Activated CD4-positive, alpha-beta T cell treated with anti-CD3 and anti-CD28 coated beads for 24 hours (primary cell): ENCODE measurements at regions not wholly inside any gene's neighbourhood (a gene's known extent, or its start where the extent isn't known, plus 50 kb on each side); places are given as distances from the start of the nearest gene placed in this dataset.
"Not testable (repeated sequence)": the region's sequence is repeated elsewhere in the genome, so short reads cannot be mapped to it uniquely, and the experiment has no call there.

ENCODE experiments used
- DNase-seq, 2 donors: peaks; one replicate each; pipeline ENCODE4 v3.0.0-alpha.2; 2020; ENCODE audit warnings: low read depth in 2 of 2

DNA sequence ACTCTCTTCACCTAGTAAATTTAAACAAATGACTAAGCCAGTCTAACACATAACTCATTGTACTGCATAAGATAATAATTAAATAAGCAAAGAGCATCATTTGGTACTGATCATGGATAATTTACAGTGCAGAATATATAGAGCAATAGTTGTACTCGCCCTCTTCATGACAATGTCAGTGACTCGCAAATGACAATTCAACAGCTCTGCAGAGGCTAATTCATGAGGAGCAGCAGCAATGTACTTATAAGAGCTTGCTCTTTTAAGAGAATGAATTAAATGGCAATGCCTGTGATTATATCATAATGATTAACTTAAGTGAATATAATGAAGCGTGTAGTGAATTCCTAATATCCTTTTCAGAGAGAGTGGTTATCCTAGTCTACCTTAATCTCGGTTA is 284.5 kb upstream of the PCDH20 start:
- DNase-seq, result no peak

DNA sequence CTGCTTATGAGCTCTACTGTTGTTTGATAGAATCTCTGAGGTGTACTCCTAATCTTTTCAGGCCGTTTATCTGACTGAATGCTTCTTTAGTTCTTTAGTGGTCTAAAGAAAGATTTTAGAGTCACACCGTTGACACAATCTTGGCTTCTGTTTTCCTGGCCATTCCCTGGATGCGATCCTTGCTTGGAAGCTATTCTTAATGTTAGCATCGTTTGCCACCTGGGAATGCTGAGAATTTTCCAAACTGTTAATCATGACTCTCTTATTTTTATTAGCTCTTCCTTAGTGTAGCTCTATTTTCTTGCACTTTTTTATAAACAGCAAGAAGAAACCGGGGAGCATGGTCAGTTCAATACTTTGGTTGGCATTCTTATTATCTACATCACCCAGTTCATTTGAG is 281.0 kb upstream of the PCDH20 start:
- DNase-seq, result no peak

DNA sequence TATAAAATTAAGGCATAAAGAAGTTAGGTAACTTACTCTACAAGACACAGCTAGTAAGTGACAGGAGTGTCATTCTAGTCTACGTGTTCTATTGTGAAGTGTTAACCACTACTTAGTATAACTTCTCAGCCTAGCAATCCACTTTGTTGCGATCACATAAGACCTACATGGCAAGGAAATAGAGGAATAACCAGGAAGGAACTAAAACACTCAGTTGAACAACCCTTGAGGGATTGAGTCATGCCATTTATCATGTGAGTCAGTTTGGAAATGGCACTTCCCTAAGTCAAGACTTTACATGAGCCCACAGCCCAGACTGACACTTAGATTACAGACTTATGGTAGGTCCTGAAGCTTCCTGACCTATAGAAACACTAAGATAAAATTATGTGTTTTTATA is 279.5 kb upstream of the PCDH20 start:
- DNase-seq, result no peak

DNA sequence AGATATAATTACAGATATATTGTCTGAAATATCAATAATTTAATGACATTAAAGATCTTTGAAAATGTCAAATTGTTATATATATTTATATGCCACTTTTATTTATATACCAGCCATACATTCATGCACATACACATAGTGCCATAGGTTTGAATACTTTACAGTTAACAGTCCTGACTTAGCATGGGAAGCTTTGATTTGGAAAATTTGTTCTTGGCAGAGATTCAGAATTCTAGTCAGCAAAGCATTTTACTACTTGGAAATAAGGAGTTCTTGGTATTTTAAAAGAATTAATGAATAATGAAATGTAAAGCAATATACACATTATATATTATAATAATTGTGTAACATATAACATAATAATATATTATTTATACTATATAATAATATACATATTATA is 277.0 kb upstream of the PCDH20 start:
- DNase-seq, result no peak

DNA sequence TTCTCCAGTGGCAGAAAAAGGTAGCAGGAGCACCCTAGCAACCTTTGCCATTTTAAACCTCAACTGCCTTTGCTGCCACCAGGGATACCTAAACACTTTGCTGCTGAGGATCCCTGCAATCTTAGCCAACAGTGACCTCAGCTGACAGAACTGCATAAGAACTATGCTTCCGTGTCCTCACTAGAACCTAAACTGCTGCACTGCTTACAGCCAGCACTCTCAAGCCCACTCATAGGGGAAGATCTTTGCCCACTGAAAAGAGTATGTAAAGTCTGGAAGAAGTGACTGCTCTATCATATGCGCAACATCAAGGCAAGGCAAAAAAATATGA is 270.0 kb upstream of the PCDH20 start:
- DNase-seq, result no peak

DNA sequence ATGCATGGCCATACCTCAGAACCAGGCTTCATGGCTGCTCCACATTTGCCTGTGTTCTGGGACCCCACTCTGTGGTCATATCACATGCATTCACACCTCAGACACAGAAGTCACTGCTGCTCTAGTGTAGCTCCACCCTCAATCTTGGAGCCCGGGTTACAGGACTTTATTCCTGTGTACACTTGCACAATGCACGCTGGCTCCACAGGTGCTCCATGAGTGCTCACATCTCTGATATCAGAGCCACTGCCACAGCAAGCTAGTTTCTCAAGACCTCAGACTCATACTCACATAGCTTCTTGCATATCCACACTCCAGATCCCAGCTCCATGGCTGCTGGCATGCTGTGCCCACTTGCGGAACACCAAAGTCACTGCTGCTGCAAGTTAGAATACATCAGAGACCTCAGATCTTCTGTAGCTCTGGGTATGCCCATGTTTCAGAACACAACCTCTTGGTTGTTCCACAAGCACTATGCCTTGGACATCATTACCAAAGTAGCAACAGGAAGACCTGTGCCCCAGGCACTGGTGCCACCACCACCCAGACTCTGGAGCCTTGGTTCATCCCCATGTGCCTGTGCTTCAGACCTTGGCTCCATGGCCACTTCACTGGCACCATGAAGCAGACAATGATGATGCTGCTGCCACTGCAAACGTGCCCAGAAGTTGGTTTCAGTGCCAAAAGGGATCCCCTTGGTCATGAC is 269.5 kb upstream of the PCDH20 start:
- DNase-seq, result no peak

DNA sequence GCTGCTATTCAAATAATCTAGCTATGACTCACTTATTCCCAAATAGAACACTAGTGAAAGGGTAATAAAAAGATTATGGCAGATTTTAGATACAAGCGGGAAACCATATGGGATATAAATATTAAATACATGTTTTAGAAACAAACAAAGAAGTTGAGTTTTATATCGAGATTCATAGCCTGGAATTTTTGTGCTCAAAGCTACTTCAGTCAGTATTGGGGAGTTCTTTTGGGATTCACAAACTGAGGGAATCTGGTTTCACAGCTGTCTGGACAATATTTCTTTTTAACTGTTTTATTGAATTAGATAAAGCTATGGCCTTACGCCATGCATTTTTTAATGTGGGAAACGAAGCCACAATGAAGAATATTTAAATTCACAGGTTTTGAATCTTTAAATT is 257.1 kb upstream of the PCDH20 start:
- DNase-seq, result no peak

DNA sequence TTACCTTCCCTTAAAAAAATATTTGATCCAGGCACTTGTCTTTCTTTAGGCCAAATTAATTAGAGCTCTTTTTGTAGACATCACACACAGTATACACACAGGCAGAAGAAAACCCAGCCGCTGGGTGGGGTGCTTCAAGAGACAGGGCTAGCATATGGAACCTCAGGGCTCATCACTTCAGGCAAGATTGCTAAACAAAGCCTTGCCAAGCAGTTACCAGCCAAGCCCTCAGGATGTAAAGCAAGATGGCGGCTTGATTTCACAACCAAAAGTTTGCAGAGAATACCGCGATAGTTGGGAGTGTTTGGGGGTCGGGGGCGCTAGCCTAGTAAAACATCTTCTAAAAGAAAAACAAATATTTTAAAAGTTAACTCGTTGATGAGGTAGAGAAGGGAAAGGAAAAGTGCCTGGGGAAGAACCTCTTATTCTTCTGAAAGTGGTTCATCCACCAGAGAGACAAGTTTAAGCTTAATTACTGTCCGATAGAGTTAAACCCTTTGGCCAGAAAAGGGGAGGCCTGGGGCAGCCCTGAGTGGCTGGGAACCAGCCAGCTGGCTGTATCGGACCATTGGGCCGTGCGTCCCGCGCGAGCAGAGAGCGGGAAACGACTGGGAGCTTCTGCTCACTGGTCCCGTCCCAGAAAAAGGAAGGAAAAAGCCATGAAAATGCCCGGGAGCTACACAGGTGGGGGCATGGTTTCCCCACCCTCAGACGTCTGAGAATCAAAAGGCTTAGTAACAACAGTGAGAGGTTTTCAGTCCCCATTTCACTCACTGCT is 254.9 kb upstream of the PCDH20 start:
- DNase-seq, result no peak

DNA sequence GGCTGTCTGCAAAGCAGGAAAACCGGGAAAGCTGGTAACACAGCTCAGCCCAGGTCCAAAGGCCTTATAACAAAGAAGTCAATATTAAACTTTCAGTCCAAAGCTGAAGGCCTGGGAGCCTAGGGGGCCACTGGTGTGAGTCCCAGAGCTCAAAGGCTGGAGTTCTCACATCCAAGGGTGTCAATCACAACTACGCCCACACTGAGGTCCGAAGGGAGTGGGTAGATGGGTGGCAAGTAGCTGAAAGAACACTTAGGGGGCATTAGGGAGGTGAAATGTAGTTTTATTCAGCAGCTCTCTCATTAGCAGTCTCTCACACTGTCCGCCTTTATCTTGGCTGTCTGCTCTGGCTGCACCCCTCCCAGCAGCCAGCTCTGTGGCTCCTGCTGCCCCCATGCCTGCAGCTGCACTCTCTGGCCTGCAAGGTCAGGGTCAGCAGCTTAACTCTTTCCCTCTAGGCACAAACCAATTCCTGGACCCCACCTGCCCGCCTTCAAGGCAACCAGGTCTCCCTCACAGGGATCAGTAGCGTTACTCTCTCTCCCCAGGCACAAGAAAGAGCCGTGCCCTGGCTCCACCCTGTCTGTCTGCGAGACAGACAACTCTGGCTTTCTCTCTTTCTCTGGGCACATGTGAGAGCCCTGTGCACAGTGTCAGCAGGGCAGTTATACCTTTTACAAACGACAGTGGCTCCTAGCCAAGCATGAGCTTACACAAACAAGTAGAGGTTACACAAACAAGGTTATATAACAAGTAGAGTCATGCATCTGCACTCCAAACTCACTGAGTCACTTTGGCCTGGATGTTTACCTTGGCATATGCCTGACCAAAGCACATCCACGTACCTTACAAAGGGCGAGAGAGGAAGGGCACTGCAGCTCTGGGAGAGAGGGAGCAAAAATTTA is 249.4 kb upstream of the PCDH20 start:
- no peak for DNase-seq

DNA sequence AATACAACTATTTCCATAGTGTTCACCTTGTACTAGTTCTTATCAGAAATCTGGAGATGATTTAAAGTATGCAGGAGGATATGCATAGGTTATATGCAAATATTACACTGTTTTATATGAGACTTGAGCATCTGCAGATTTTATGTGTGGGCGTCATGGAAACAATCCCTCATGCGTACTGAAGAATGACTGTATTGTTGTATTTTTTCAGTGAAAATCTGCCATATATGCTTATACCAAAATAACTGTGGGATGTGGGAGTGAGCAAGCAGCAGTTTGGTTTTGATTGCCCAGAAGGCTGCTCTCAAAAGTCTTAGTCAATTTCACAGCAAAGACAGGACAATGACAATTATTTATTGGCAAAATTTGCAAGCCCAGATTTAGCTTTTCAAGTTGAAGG is 238.8 kb upstream of the PCDH20 start:
- no peak for DNase-seq

DNA sequence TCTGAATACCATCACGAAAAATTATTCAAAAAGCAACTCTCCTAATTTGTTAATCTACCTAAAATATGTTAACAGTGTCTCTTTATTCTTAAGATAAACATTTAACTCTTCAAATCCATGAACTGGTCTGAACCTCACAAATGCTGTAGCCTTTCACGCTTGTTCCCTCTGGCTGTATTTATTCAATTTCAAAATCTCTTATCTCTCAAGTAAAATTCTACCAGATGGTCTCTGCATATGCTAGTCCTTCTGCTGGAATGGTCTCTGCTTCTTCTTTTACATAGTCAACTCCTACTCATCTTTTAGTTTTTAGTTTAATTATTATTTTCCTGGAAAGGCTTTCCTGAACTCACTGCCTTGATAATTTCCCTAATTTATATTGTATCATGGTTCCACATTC is 232.9 kb upstream of the PCDH20 start:
- no peak for DNase-seq

DNA sequence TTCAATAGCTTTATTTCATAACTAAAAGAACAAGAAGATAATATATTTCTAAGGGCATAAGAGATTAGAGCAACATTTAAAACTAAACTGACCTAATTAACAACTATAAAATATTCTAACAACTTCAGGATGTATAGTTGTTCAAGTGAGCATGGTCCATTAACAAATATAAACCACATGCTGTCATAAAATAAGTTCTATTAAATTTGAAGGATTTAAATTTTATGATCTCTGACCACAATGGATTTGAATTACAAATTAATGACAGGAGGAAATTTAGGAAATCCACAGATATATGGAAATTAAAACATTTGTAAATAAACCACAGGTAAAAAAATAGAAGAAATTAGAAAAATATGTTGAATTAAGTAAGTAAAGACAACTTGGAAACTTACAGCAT is 196.5 kb upstream of the PCDH20 start:
- DNase-seq, result no peak

DNA sequence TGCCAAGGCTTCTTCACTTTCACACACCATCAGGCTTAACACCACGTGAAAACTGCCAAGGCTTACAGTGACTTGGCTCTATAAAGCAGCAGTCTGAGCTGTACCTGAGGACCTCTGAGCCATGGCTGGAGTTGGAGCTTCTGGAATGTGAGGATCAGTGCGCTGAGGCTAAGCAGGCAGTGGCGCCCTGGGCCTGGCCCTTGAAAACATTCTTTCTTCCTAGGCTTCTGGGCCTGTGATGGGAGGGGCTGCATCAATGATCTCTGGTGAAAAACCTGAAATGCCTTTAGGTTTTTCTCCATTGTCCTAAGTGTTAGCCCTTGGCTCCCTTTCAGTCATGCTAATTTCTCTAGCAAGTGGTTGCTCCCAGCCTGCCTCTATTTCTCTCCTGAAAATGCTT is 192.5 kb upstream of the PCDH20 start:
- DNase-seq, result no peak

DNA sequence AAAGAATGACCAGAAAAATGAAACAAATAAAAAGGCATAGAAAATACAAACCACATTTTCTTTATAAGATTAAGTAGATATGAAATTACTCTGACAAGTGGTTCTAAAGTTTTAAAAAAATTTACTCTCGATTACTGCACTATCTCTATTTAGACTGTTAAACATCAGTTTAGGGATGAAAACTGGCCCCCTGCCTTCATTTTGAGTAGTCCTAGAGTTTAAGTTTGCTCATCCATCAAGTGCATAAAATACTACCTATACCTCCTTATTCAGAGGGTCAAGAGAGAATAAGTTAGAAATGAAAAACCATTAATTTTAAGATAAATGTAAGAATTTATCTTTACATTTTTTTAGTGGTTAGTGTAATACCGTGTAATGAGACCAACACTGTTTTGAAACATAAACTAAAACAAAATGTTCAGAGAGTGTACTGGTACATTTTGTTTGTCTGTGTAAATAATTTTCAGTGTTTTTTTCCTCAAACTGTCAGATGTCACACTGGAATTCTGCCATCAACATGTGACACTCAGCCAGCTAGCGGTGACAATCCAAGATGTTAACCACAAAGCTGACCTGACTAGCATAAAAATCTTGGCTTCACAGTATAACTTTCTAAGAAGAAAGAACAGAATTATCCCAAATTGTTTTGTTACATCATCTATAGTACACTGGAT is 184.8 kb upstream of the PCDH20 start:
- DNase-seq, result no peak

DNA sequence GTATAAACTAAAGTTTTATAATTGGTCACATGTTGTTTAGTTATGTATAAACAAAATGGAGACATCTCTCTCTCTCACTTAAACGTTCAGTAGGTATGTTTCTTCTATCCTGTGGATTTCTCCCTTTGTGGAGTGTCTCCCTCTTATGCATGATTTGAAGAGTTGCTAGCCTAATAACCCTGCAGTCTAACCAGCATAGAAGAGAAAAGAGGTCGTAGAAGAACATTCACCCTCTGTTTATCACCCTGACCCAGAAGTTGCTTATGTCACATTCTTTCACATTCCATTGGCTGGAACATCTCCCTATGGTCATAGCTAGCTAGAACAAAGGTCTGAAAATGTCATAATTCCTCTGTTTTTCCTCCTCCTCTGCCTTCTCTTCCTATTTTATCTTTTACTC is 176.8 kb upstream of the PCDH20 start:
- no peak for DNase-seq

DNA sequence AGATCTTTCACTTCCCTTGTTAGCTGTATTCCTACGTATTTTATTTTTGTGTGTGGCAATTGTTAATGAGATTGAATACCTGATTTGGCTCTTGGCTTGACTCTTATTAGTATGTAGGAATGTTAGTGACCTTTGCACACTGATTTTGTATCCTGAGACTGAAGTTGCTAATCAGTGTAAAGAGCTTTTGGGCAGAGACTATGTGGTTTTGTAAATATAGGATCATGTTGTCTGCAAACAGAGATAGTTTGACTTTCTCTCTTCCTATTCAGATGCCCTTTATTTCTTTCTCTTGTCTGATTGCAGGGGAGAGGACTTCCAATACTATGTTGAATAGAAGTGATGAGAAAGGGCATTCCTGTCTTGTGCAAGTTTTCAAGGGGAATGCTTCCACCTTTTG is 160.3 kb upstream of the PCDH20 start:
- DNase-seq, result no peak

DNA sequence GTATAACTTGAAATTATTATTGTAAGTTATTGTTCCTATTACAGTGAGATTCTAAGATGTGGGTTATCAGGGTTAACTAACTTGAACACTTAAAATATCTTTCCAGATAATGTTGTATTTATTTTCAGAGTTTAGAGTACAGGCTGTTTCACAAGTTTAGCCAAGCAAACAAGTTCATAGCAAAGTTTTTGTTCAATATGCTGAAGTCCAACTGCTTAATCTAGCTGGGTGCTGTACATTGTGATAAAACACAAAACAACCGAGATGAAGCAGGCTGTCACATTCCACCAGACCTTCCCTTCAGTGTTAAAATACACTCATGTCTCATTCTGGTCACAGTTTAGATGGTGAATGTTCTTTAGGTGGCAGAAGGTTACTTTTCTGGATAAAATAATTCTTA is 148.0 kb upstream of the PCDH20 start:
- no peak for DNase-seq

DNA sequence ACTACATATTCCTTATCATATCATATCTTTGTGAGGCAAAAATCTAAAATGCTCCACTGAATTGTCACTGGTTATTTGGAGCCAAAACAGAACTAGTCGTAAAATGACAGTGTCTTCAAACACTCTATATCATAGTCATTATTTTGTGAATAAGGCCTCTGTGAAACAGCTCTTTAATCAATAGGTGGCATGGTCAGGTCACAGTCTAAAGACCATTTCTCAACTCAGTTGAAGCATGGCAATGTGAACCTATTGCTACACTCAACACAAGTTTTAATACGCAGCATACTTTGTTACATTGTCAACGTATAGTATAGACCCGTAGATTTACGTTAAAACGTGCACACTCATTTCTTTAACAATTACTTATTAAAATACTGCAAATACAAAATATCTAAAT is 131.3 kb upstream of the PCDH20 start:
- no peak for DNase-seq

DNA sequence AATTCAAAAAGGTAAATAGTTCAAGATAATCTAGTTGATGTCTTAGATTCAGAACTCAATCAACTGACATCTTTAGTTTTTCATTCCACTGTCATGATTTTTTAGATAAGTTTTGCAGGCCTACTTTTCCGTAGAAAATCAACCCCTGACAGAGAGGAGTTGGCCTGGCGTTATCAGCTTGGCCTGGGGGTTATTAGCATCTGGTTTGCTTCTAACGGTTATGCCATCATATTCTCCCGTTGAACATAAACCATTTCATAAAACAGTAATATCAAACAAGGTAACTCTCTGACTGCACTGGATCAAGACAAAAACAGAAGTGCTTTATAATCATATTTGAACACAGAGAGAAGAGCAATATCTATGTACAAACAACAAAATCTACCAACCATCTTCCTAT is 130.8 kb upstream of the PCDH20 start:
- no peak for DNase-seq

DNA sequence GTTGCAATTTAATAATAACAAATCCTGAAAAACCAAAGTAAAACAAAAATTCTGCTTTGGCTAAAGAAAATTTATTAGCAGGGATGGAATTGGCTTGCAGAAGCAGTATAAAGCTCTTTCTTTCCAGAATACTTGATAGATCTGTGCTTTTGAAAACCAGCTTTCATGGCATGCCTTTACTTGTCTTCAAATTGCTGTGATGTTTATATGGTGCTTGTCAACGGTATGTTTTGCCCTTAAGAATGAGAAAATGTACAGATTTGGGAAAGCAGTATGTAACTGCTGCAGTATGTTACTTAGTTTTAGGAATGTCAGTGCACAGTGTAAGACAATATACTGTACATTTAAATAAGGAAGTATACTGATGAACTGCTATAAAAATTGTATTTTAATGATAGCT is 120.8 kb upstream of the PCDH20 start:
- DNase-seq, result no peak

DNA sequence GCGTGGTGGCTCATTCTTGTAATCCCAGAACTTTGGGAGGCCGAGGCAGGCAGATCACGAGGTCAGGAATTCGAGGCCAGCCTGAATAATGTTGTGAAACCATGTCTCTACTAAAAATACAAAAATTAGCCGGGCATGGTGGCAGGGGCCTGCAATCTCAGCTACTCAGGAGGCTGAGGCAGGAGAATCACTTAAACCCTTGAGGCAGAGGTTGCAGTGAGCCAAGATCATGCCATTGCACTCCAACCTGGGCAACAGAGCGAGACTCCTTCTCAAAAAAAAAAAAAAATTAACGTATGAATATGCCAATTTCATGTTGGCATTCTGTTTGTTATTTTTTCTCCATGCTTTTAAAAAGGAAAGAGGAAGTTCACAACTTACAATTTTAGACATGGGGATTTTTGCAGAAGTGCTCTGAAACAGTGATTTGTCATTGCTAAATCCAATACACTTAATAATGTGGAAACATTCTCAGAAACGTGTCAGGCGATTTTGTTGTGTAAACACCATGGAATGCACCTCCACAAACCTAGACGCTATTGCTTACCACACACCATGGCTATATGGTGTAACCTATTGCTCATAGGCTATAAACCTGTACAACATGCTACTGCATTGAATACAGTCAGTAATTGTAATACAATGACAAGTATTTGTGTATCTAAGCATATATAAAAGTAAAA is 115.9 kb upstream of the PCDH20 start:
- DNase-seq, result no peak

DNA sequence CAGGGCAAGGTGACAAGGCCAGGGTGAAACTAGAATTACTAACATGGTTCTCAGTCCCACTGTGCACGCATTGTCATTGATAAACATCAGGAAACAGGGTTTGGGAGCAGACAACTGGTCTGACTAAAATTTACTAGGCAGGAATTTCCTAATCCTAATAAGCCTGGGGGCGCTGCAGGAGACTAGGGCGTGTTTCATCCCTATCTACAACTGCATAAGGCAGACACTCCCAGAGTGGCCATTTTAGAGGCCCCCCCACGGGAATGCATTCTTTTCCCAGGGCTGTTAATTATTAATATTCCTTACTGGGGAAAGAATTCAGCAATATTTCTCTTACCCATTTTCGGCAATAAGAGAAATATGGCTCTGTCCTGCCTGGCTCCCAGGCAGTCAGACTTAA is 103.6 kb upstream of the PCDH20 start:
- DNase-seq, result not testable (repeated sequence)
